HepG2 (cell line): ENCODE measurements at regions not wholly inside any gene's neighbourhood (a gene's known extent, or its start where the extent isn't known, plus 50 kb on each side); places are given as distances from the start of the nearest gene placed in this dataset.

Experiments
- ATAC-seq: fragments of 200-7000 bp; cut with Tn5 transposase; 3 replicates; pipeline ENCODE4 v1.9.1; 2020; ENCODE audit warnings: mild to moderate bottlenecking, moderate library complexity
- BruUV-seq: library from RNA; stranded (reverse); fragments of 400-500 nt; replicated peaks from 2 replicates; lab custom pipeline; 2021; lab: Mats Ljungman, UMichigan
- CTCF ChIA-PET: fragments of 300-600 bp; formaldehyde crosslinking; extraction: SDS; loops from one replicate; lab custom pipeline; 2021; ENCODE audit warnings: low total read pairs, inconsistent platforms, low intra/inter-chr PET ratio; lab: Yijun Ruan, JAX
- POLR2A ChIA-PET: fragments of 350-600 bp; sonication (Branson Sonifier 250); formaldehyde crosslinking; loops from one replicate; lab custom pipeline; 2020; ENCODE audit warnings: antibody characterized with exemption, inconsistent platforms; lab: Yijun Ruan, JAX
- DNase-seq: peaks from one replicate; pipeline ENCODE4 v3.0.0-alpha.2; 2015; ENCODE audit warnings: low spot score
- FAIRE-seq: peaks from 3 replicates; lab custom pipeline; 2011; peaks lifted over from hg19 to GRCh38; lab: Jason Lieb, UNC
- H2AFZ ChIP-seq: one replicate; pipeline ENCODE4 v1.6.1; 2011; ENCODE audit warnings: low read length, inconsistent platforms
- H3K27ac ChIP-seq: fragments of 300-600 bp; 3 replicates; pipeline ENCODE4 v1.8.0; 2011; ENCODE audit warnings: mixed run types, mild to moderate bottlenecking, mixed read lengths, low read length, inconsistent platforms; ENCODE audit not compliant: insufficient read depth; ENCODE audit errors: extremely low read length
- H3K27me3 ChIP-seq, 2 experiments: fragments of 200-600 bp in 1 of 2; 2 replicates in 1 of 2; 3 replicates in 1 of 2; pipeline versions ENCODE4 v1.6.0 to v1.8.0; 2011; ENCODE audit warnings: low read length in 2 of 2, mild to moderate bottlenecking in 2 of 2, moderate library complexity in 2 of 2, inconsistent platforms in 1 of 2; ENCODE audit not compliant: insufficient read depth in 2 of 2, control insufficient read depth in 1 of 2
- H3K36me3 ChIP-seq, 2 experiments: fragments of 200-600 bp in 1 of 2; replicated peaks in 1 of 2; 2 replicates in 1 of 2; 3 replicates in 1 of 2; pipeline versions ENCODE4 v1.5.1 to v1.8.0; 2011; ENCODE audit warnings: low read length in 2 of 2, inconsistent platforms in 1 of 2; ENCODE audit not compliant: insufficient read depth in 2 of 2, control insufficient read depth in 1 of 2
- H3K4me1 ChIP-seq: 2 replicates; pipeline ENCODE4 v1.5.1; 2012; ENCODE audit warnings: low read length, inconsistent platforms; ENCODE audit not compliant: insufficient read depth
- H3K4me2 ChIP-seq: 2 replicates; pipeline ENCODE4 v1.6.0; 2011; ENCODE audit warnings: low read depth, low read length, inconsistent platforms
- H3K4me3 ChIP-seq, 3 experiments: fragments of 200-600 bp in 1 of 3; sonication (generic), shearing (Covaris generic) in 1 of 3; replicated peaks in 1 of 3; 2 replicates each; pipeline ENCODE4 v1.5.1; 2011 to 2016; ENCODE audit warnings: low read length in 3 of 3, inconsistent platforms in 2 of 3, low read depth in 2 of 3, mild to moderate bottlenecking in 2 of 3, control low read depth in 1 of 3, mixed read lengths in 1 of 3; ENCODE audit not compliant: insufficient read depth in 1 of 3
- H3K79me2 ChIP-seq: one replicate; pipeline ENCODE4 v1.6.1; 2011; ENCODE audit warnings: low read length, inconsistent platforms; ENCODE audit not compliant: insufficient read depth
- H3K9ac ChIP-seq: 2 replicates; pipeline ENCODE4 v1.6.0; 2011; ENCODE audit warnings: mild to moderate bottlenecking, low read depth, low read length, inconsistent platforms; ENCODE audit not compliant: insufficient read depth
- H3K9me3 ChIP-seq: 2 replicates; pipeline ENCODE4 v1.5.1; 2012; ENCODE audit warnings: mild to moderate bottlenecking, low read length
- H4K20me1 ChIP-seq: 2 replicates; pipeline ENCODE4 v1.6.0; 2011; ENCODE audit warnings: inconsistent platforms, mild to moderate bottlenecking, low read length, moderate library complexity; ENCODE audit not compliant: insufficient read depth
- AGO1 ChIP-seq: fragments of 200-400 bp; formaldehyde crosslinking; IDR thresholded peaks from 2 replicates; pipeline ENCODE4 v1.6.1; 2017; ENCODE audit warnings: mild to moderate bottlenecking, low read depth, low read length, moderate library complexity; ENCODE audit not compliant: poor library complexity, severe bottlenecking
- FOXO1 ChIP-seq: sonication (generic); formaldehyde crosslinking; IDR thresholded peaks from 2 replicates; pipeline ENCODE4 v1.4.0; 2020; ENCODE audit warnings: missing genetic modification reagents
- FOXP1 ChIP-seq, 2 experiments: fragments of 450-650 bp in 1 of 2; IDR thresholded peaks; 2 replicates each; pipeline ENCODE4 v1.6.1; 2017 to 2018; ENCODE audit warnings: antibody characterized with exemption in 1 of 2
- JARID2 ChIP-seq: sonication (generic); formaldehyde crosslinking; IDR thresholded peaks from 2 replicates; pipeline ENCODE4 v1.8.1; 2023; ENCODE audit warnings: missing genetic modification reagents, inconsistent platforms; ENCODE audit not compliant: insufficient replicate concordance
- KDM2A ChIP-seq: sonication (generic); formaldehyde crosslinking; IDR thresholded peaks from 2 replicates; pipeline ENCODE4 v1.4.0; 2020; ENCODE audit warnings: low read depth, missing genetic modification reagents, borderline replicate concordance
- KLF12 ChIP-seq: sonication (generic); formaldehyde crosslinking; IDR thresholded peaks from 2 replicates; pipeline ENCODE4 v1.4.0; 2020; ENCODE audit warnings: missing genetic modification reagents, borderline replicate concordance
- KLF6 ChIP-seq: IDR thresholded peaks from 2 replicates; pipeline ENCODE4 v1.8.0; 2016; ENCODE audit warnings: missing biosample characterization, missing genetic modification reagents
- MTA3 ChIP-seq: sonication (generic); formaldehyde crosslinking; IDR thresholded peaks from 2 replicates; pipeline ENCODE4 v1.4.0; 2020; ENCODE audit warnings: missing genetic modification reagents
- MYPOP ChIP-seq: sonication (generic); formaldehyde crosslinking; IDR thresholded peaks from 2 replicates; pipeline ENCODE4 v1.8.1; 2023; ENCODE audit warnings: mild to moderate bottlenecking, moderate library complexity, missing genetic modification reagents
- SKIL ChIP-seq: sonication (generic); formaldehyde crosslinking; IDR thresholded peaks from 2 replicates; pipeline ENCODE4 v1.8.0; 2022; ENCODE audit warnings: missing genetic modification reagents, mild to moderate bottlenecking, moderate library complexity, borderline replicate concordance
- SP4 ChIP-seq: sonication (generic); formaldehyde crosslinking; IDR thresholded peaks from 2 replicates; pipeline ENCODE4 v1.8.1; 2023; ENCODE audit warnings: mild to moderate bottlenecking, missing genetic modification reagents
- TRIM24 ChIP-seq: sonication (generic); formaldehyde crosslinking; IDR thresholded peaks from 2 replicates; pipeline ENCODE4 v1.8.0; 2022; ENCODE audit warnings: mild to moderate bottlenecking, missing genetic modification reagents
- ZNF274 ChIP-seq: sonication (generic); formaldehyde crosslinking; IDR thresholded peaks from 2 replicates; pipeline ENCODE4 v1.5.1; 2020; ENCODE audit warnings: mild to moderate bottlenecking, missing genetic modification reagents
- ZNF354B ChIP-seq: sonication (generic); formaldehyde crosslinking; IDR thresholded peaks from 2 replicates; pipeline ENCODE4 v1.8.0; 2022; ENCODE audit warnings: mild to moderate bottlenecking, missing genetic modification reagents
- ZNF570 ChIP-seq: sonication (generic); formaldehyde crosslinking; IDR thresholded peaks from 2 replicates; pipeline ENCODE4 v1.4.0; 2020; ENCODE audit warnings: mild to moderate bottlenecking, missing genetic modification reagents, borderline replicate concordance
- ZNF670 ChIP-seq: sonication (generic); formaldehyde crosslinking; IDR thresholded peaks from 2 replicates; pipeline ENCODE4 v1.8.0; 2022; ENCODE audit warnings: mild to moderate bottlenecking, missing genetic modification reagents, borderline replicate concordance
- ZNF761 ChIP-seq: sonication (generic); formaldehyde crosslinking; conservative IDR thresholded peaks from 2 replicates; pipeline ENCODE4 v1.4.0; 2020; ENCODE audit warnings: mild to moderate bottlenecking, missing genetic modification reagents
- ZNF790 ChIP-seq: sonication (generic); formaldehyde crosslinking; IDR thresholded peaks from 2 replicates; pipeline ENCODE4 v1.8.0; 2022; ENCODE audit warnings: missing genetic modification reagents, mild to moderate bottlenecking, borderline replicate concordance
- in situ Hi-C: cut with HindIII; loops from 2 replicates; pipeline ENCODE4 v1.10.0; 2017; ENCODE audit warnings: low pct_unique_long_range_greater_than_20kb; ENCODE audit not compliant: extremely low pct_ligation_motif_present
- intact Hi-C: fragments of 100-400 bp; cut with micrococcal nuclease; formaldehyde crosslinking; loops from one replicate; pipeline ENCODE4 v1.10.0; 2022; ENCODE audit not compliant: unreplicated experiment

- Histone ChIP-seq H2AFZ (no peak overlapping the region), H3K4me3 (no peak overlapping the region)
- TF ChIP-seq MTA3 (CRISPR knock-in tag) (no peak), KLF12 (CRISPR knock-in tag) (no peak), JARID2 (CRISPR knock-in tag) (no peak), SKIL (CRISPR knock-in tag) (no peak), AGO1 (no peak), ZNF274 (CRISPR knock-in tag) (no peak), ZNF670 (CRISPR knock-in tag) (no peak), SP4 (no peak), MYPOP (CRISPR knock-in tag) (no peak), ZNF761 (CRISPR knock-in tag) (no peak), ZNF354B (no peak), TRIM24 (no peak), KDM2A (no peak), ZNF570 (CRISPR knock-in tag) (no peak), FOXP1 (IDR thresholded peaks at IDR 0.05) (no peak), FOXP1 (CRISPR knock-in tag; IDR thresholded peaks at IDR 0.05) (no peak), KLF6 (CRISPR knock-in tag) (no peak), ZNF790 (no peak), FOXO1 (CRISPR knock-in tag) (no peak)
- TF ChIP-seq, all 625 proteins: peak for 0
- Histone ChIP-seq H3K79me2 (no peaks in the 10 kb centered on the region), H4K20me1 (no peaks in the 10 kb centered on the region), H3K9ac (no peak overlapping the region), H3K36me3 (no peaks in the 10 kb centered on the region), H3K27ac (no peak overlapping the region), H3K4me2 (no peak overlapping the region), H3K27me3 (no peaks in the 10 kb centered on the region), H3K9me3 (peaks cover 96% of the 10 kb centered on the region), H3K4me1 (no peaks in the 10 kb centered on the region)
- intact Hi-C loops (no loop called here), in situ Hi-C loops (no loop called here)
- CTCF ChIA-PET = no interaction called here
- FAIRE-seq (no peak), DNase-seq (no peak), ATAC-seq (no peak)
- POLR2A ChIA-PET = no interaction called here
- no TSS peak for BruUV-seq
Measured at GRCh38 chr1:164180824-164181223, 378.2 kb upstream of the PBX1 start.
